ENCODE measurements at regions not wholly inside any gene's neighbourhood (a gene's known extent, or its start where the extent isn't known, plus 50 kb on each side); places are given as distances from the start of the nearest gene placed in this dataset.

GRCh38 chrX:129006491-129006890, 516.8 kb downstream of the SMARCA1 start:
- TF ChIP-seq CTCF (IDR thresholded peaks at IDR 0.05; ENCODE audit: insufficient read depth, low read length, poor library complexity, severe bottlenecking) (no peak), EZH2phosphoT487 (conservative IDR thresholded peaks at IDR 0.05; ENCODE audit: low read length) (no peak)

Data from SU-DHL-6 (cell line).